ENCODE measurements at regions not wholly inside any gene's neighbourhood (a gene's known extent, or its start where the extent isn't known, plus 50 kb on each side); places are given as distances from the start of the nearest gene placed in this dataset.
A peak's percentile ranks its signal among the peaks of the same experiment; 100 is the strongest.
"Not testable (repeated sequence)": the region's sequence is repeated elsewhere in the genome, so short reads cannot be mapped to it uniquely, and the experiment has no call there.

DNA sequence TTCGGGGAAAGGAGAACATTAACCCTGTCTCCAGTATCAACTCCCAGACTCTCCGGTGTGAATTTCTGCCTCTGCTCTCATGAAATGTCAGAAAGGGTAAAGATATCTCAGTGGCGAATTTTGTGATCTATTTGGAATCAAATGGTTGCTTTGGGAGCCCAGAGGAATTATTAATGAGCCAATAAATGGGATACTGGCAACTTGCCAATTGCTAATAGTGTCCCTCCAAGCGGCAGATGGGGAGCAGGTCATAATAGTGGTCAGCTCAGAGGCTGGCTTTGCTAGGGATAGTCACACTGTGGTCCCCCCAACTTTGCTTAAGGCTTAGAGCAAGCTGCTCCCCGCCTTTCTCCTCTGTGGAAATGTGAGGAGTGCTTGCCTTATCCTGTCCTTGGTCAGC lies 176.1 kb upstream of the KL start:
- Histone ChIP-seq H3K4me3 (no peak overlapping the region), H3K36me3 (ENCODE audit: insufficient read depth, low read length) (no peaks in the 10 kb centered on the region), H3K9ac (ENCODE audit: insufficient read length) (no peak overlapping the region), H3K9me3 (ENCODE audit: low read depth, low read length) (no peaks in the 10 kb centered on the region; the same call in 1 of the 2 replicates), H3K27ac (no peak overlapping the region)
- DNase-seq (ENCODE audit: low read depth, low spot score) = no peak
- no peak for TF ChIP-seq FOXP2 (optimal IDR thresholded peaks at IDR 0.05; ENCODE audit: control extremely low read depth, extremely low read length, insufficient read depth)
- no peak for TF ChIP-seq POLR2AphosphoS5 (IDR thresholded peaks at IDR 0.05; ENCODE audit: borderline replicate concordance, low read depth, low read length)
- no peak for TF ChIP-seq EZH2 (IDR thresholded peaks at IDR 0.05)

DNA sequence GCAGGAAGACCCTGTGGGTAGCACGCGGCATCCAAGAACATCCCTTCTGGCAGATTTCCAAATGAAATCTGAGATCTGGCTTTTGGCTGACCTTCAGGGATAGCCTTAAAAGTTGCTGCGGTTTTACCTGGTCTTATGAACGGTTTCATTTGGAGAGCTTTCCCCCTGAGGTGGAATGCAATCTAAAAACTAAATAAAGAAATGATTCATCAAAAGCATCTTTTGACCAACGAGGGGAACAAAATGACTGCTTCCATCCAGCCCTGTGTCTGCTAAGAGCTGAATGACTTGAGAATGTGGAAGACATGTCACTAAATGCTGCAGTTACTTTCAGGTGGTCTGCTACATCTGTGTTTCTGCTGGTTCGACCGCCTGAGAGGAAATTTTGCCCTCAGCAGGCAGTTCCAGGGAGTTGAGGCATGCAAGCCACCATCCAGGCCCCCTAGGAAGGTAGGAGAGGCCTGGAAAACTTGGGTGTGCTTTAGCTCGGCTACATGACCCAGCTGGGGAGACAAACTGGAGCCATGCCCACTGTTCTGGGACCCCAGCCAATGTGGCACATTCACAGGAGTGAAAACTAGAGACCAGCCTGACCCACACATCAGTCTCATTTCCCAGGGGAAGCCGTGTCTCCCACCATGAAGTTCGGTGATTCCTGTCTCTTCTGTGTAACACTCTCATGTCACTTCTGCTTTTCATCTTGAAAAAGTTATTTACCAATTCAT lies 175.1 kb upstream of the KL start:
- DNase-seq (ENCODE audit: low read depth, low spot score) = no peak
- TF ChIP-seq FOXP2 (optimal IDR thresholded peaks at IDR 0.05; ENCODE audit: control extremely low read depth, extremely low read length, insufficient read depth) = no peak
- TF ChIP-seq EZH2 (IDR thresholded peaks at IDR 0.05) = no peak
- no peak for TF ChIP-seq POLR2AphosphoS5 (IDR thresholded peaks at IDR 0.05; ENCODE audit: borderline replicate concordance, low read depth, low read length)
- Histone ChIP-seq H3K9me3 (ENCODE audit: low read depth, low read length) (no peaks in the 10 kb centered on the region; the same call in 1 of the 2 replicates), H3K9ac (ENCODE audit: insufficient read length) (no peak overlapping the region), H3K36me3 (ENCODE audit: insufficient read depth, low read length) (no peaks in the 10 kb centered on the region), H3K27ac (no peak overlapping the region), H3K4me3 (no peak overlapping the region)

DNA sequence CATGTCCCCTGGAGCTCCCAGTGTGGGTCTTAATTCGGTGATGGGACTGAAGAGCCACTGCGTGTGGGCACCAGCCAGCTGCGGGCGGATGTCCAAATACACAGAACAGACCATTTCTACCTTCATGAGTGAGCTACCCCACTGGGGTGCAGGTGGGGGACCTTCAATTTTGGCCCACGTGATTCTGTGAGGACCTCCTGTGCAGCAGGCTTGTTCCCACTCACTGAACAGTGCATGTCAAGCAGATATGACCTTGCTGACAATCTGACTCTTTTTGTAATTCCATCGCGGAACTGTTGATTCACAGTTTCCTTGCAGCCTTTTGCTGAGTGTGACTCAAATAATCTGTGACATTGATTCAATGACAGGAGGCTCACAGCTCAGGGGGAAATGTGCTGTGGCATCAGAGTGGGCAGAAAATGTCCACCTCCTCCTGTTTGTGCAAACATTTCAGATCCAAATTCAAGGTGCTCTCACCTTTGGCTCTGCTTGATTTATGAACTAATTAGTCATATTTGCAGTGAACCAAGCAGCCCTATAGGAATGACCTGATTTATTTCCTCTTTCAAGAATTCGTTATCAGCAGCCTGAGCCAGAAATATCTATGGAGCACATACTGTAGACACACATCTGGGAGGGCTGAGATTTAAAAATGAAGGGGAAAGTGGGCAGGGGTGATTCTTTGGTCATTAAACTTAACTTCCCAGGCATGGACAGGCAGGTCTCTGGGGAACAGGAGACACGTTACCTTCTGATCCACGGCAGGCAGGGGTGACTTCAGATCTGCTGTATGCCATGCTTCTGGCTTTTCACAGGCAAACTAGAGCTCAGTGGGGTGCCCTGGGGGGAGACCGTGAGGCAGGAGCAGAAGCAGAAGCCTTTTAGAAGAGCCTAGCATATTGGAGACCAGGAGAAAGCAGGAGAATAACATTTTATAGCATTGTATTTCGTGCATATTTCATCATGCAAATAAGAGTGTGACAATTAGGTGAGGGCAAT lies 170.0 kb upstream of the KL start:
- DNase-seq (ENCODE audit: low read depth, low spot score) = no peak
- Histone ChIP-seq H3K9ac (ENCODE audit: insufficient read length) (peak overlapping the region; percentile 38), H3K27ac (no peak overlapping the region; the same call in 1 of the 2 replicates), H3K9me3 (ENCODE audit: low read depth, low read length) (no peaks in the 10 kb centered on the region; the same call in 1 of the 2 replicates), H3K4me3 (peak overlapping the region; percentile 4; the same call in 1 of the 2 replicates), H3K36me3 (ENCODE audit: insufficient read depth, low read length) (no peaks in the 10 kb centered on the region)
- TF ChIP-seq EZH2 (IDR thresholded peaks at IDR 0.05) = no peak
- TF ChIP-seq POLR2AphosphoS5 (IDR thresholded peaks at IDR 0.05; ENCODE audit: borderline replicate concordance, low read depth, low read length) = no peak
- no peak for TF ChIP-seq FOXP2 (optimal IDR thresholded peaks at IDR 0.05; ENCODE audit: control extremely low read depth, extremely low read length, insufficient read depth)

DNA sequence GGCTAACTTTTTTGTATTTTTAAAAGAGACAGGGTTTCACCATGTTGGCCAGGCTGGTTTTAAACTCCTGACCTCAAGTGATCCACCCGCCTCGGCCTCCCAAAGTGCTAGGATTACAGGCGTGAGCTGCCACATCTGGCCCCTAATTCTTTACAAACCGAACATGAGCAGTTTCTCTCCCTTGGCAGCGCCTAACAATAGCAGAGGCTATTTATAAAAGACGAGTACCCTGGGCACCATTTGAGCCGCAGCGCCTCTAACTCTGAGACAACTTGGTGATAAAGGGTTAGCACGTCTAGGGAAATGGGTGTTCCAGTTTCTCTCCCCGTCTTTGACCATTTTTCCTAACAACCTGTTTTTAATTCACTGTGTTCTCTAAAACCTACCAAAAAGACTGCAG lies 168.2 kb upstream of the KL start:
- H3K9me3 ChIP-seq (ENCODE audit: low read depth, low read length); H3K27ac ChIP-seq; H3K9ac ChIP-seq (ENCODE audit: insufficient read length); DNase-seq (ENCODE audit: low read depth, low spot score); H3K4me3 ChIP-seq; H3K36me3 ChIP-seq (ENCODE audit: insufficient read depth, low read length): not testable (repeated sequence)

DNA sequence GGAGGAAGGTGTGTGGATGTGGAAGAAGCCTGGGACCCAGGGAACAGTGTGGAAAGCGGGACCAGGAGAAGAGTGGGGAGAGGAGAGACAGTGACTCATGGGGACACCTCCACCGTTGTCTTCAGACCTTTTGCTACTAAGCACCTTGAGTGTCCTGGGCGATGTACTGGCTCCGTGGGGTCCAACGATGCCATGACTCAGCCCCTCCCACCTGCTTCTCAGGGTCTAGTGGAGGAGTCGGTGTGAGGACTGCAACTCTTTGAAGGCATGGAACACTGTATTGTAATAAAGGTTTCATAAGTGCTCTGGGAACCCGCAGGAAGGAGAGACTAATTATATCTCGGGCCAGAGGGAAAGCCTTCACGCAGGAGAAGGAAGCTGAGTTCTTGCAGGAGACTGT lies 166.9 kb upstream of the KL start:
- Histone ChIP-seq H3K4me3 (no peak overlapping the region), H3K9me3 (ENCODE audit: low read depth, low read length) (no peaks in the 10 kb centered on the region), H3K27ac (no peak overlapping the region), H3K9ac (ENCODE audit: insufficient read length) (no peak overlapping the region), H3K36me3 (ENCODE audit: insufficient read depth, low read length) (no peaks in the 10 kb centered on the region)
- DNase-seq (ENCODE audit: low read depth, low spot score) = no peak
- TF ChIP-seq POLR2AphosphoS5 (IDR thresholded peaks at IDR 0.05; ENCODE audit: borderline replicate concordance, low read depth, low read length) (no peak), EZH2 (IDR thresholded peaks at IDR 0.05) (no peak), FOXP2 (optimal IDR thresholded peaks at IDR 0.05; ENCODE audit: control extremely low read depth, extremely low read length, insufficient read depth) (no peak)

DNA sequence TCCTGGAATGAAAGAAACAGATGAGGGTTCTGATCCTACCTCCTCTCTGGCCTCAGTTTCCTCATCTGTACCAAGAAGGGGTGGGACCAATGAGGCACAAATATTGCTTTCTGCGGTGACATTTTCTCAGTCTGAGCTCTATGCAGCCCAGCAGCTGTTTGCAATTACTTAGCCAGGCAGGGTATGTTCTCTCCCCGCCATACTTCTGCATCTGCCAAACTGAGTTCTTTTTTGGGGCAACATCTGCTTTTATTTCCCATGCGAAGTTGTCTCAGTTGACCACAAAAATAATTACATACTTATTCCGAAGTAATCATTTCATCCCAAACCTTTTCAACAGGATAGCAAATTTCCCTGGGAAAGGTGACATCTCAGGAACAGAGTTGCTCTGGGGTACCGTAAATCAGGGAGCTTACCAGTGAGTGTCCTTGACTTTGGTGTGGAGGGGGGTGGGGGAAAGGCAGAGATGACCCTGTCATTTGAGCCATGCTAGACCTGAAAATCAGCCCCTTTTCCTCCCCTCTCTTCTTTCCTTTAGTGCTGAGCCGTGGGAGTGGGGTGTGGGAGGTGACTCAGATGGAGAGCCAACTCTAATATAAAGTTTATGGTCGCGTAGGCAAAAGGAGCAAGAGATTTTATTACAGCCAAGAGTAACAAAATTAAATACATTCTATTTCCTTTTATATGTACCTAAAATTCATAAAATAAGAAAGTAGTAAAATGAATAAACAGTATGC lies 165.7 kb upstream of the KL start:
- TF ChIP-seq POLR2AphosphoS5 (IDR thresholded peaks at IDR 0.05; ENCODE audit: borderline replicate concordance, low read depth, low read length) (no peak), FOXP2 (optimal IDR thresholded peaks at IDR 0.05; ENCODE audit: control extremely low read depth, extremely low read length, insufficient read depth) (no peak), EZH2 (IDR thresholded peaks at IDR 0.05) (no peak)
- no peak overlapping the region for H3K4me3 ChIP-seq
- H3K36me3 ChIP-seq (ENCODE audit: insufficient read depth, low read length) = no peaks in the 10 kb centered on the region
- no peaks in the 10 kb centered on the region for H3K9me3 ChIP-seq (ENCODE audit: low read depth, low read length)
- no peak overlapping the region for H3K9ac ChIP-seq (ENCODE audit: insufficient read length)
- no peak overlapping the region for H3K27ac ChIP-seq
- no peak for DNase-seq (ENCODE audit: low read depth, low spot score)

DNA sequence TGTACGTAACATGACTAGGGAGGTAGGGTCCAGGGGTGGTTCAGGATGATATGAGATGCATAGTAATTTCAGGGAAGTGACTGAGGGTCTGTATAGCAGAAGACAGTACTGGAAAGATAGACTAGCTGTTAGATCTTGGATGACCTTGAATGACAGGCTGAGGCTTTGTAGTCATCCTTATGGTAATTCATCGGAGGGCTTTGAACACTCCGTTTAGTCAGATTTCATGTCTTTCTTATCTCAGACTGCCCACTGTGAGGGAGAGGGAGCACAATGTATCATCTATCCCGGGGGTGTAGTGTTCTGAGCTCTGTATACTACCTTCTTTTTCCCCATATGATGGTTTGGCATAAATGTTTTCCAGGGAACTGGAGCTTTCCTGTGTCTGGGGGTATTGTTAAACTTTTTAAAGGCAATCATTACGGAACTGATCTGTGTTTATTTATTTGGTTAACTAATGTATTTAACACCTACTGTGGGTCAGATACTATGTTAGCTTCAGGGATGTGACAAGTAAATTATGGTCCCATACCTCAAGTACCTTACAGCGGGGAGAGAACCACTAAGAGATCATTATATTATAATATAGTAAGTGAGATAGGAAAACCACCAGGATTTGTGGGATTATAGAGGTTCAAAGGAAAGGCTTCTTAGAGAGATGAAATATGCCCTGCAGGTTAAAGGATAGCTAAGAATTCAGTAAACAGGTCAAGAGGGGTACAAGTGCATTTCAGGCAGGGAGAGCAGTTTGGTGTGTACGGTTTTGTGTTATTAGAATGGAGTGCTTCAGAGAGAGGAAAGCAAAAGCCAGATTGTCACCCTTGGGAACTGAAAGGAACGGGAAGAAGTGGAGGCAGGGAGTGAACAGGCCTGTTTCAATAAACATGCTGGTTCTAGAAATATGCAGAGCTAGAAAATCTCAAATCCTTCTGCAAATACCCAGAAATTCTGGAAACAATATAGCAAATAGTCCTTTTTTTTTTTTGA lies 164.8 kb upstream of the KL start:
- Histone ChIP-seq H3K9me3 (ENCODE audit: low read depth, low read length) (no peaks in the 10 kb centered on the region), H3K4me3 (no peak overlapping the region), H3K9ac (ENCODE audit: insufficient read length) (peak overlapping the region; percentile 35), H3K36me3 (ENCODE audit: insufficient read depth, low read length) (no peaks in the 10 kb centered on the region), H3K27ac (peak overlapping the region; percentile 60)
- no peak for TF ChIP-seq EZH2 (IDR thresholded peaks at IDR 0.05)
- no peak for TF ChIP-seq POLR2AphosphoS5 (IDR thresholded peaks at IDR 0.05; ENCODE audit: borderline replicate concordance, low read depth, low read length)
- TF ChIP-seq FOXP2 (optimal IDR thresholded peaks at IDR 0.05; ENCODE audit: control extremely low read depth, extremely low read length, insufficient read depth) = no peak
- no peak for DNase-seq (ENCODE audit: low read depth, low spot score)
